ENCODE measurements at regions not wholly inside any gene's neighbourhood (a gene's known extent, or its start where the extent isn't known, plus 50 kb on each side); places are given as distances from the start of the nearest gene placed in this dataset.

DNA sequence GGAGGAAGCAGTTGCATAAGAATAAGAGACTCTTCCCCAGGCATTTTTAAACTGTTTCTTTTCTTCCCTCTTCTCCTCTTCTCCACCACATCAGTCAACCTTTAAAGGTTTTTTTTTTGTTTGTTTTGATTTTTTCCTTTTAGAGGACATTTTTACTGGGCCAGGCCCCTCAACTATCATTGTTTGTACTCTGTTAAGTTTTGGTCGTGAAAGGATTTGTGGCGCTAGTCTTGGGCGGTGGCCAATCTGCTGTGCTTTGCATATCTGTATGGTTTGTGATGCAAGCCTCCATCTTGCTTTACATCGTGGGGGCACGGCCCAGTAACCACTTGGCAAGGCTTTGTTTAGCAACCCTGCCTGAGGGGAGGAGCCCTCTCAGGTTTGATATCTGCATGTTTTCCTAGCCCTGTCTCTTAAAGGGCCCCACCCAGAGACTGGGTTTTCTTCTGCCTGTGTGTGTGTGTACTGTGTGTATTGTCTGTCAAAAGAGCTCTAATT is 101.9 kb upstream of the SLITRK2 start (continued):
- TF ChIP-seq POLR3A (IDR thresholded peaks at IDR 0.05; ENCODE audit: borderline replicate concordance, extremely low read depth, insufficient read depth, insufficient read length): no peak
- TF ChIP-seq MLX (CRISPR knock-in tag; conservative IDR thresholded peaks at IDR 0.05): no peak
- TF ChIP-seq ZNF436 (CRISPR knock-in tag; IDR thresholded peaks at IDR 0.05): no peak
- no peak for TF ChIP-seq SNRNP70 (optimal IDR thresholded peaks at IDR 0.05; ENCODE audit: low read depth, low read length)
- TF ChIP-seq RUNX1 (IDR thresholded peaks at IDR 0.05; ENCODE audit: low read depth): no peak

GRCh38 chrX:145716226-145716625 is 101.4 kb upstream of the SLITRK2 start:
- no peaks in the 10 kb centered on the region for H3K79me2 ChIP-seq (ENCODE audit: control insufficient read depth, insufficient read depth, low read length)
- H3K9me3 ChIP-seq (replicated peaks; ENCODE audit: control insufficient read depth, insufficient read depth, low read depth, low read length): no peaks in the 10 kb centered on the region
- no peaks in the 10 kb centered on the region for H3K9me1 ChIP-seq (ENCODE audit: control insufficient read depth, insufficient read depth, low read length)
- H2AFZ ChIP-seq (ENCODE audit: low read depth, low read length): no peak overlapping the region
- ATAC-seq (no peak), FAIRE-seq (no peak), DNase-seq (ENCODE audit: extremely low read depth in 1 of 4, low spot score in 3 of 4) (no peak)
- WGBS (ENCODE audit: insufficient coverage, low coverage, missing lambda C conversion rate): 12% methylated on average over 2 of the region's 2 CpGs
- BruUV-seq (replicated peaks): no TSS peak
- in situ Hi-C loops (cut with MboI): no loop called here
- H3K4me1 ChIP-seq (replicated peaks in 1 of 2; ENCODE audit: control insufficient read depth in 2 of 2, insufficient read depth in 2 of 2, low read length in 2 of 2): no peaks in the 10 kb centered on the region
- no peaks in the 10 kb centered on the region for H3K36me3 ChIP-seq (ENCODE audit: control insufficient read depth, insufficient read depth, low read length)
- no peak overlapping the region for H3K4me3 ChIP-seq
- H3K27me3 ChIP-seq (ENCODE audit: control insufficient read depth in 2 of 2, insufficient read depth in 2 of 2, low read length in 2 of 2): no peaks in the 10 kb centered on the region
- H3K4me2 ChIP-seq (ENCODE audit: insufficient read depth, low read length): no peak overlapping the region
- no peak overlapping the region for H3K27ac ChIP-seq (ENCODE audit: extremely low read depth, low read depth, low read length)
- intact Hi-C loops (cut with micrococcal nuclease): no loop called here
- no peak overlapping the region for H3K9ac ChIP-seq (ENCODE audit: insufficient read depth in 1 of 2, low read depth in 2 of 2, low read length in 2 of 2)
- H4K20me1 ChIP-seq (replicated peaks; ENCODE audit: control insufficient read depth, insufficient read depth, low read length): no peaks in the 10 kb centered on the region
- POLR2A ChIA-PET: no interaction called here
- CTCF ChIA-PET (ENCODE audit: low intra/inter-chr PET ratio): no interaction called here
- no peak for TF ChIP-seq RCOR1 (IDR thresholded peaks at IDR 0.05; ENCODE audit: borderline replicate concordance in 1 of 2, low read depth in 2 of 2, low read length in 2 of 2)
- no peak for TF ChIP-seq TSC22D4 (tag; IDR thresholded peaks at IDR 0.05)
- no peak for TF ChIP-seq ZNF184 (CRISPR knock-in tag; IDR thresholded peaks at IDR 0.05)
- TF ChIP-seq LEF1 (IDR thresholded peaks at IDR 0.05): no peak
- no peak for TF ChIP-seq ZNF561 (CRISPR knock-in tag; conservative IDR thresholded peaks at IDR 0.05)
- no peak for TF ChIP-seq STAG1 (CRISPR knock-in tag; IDR thresholded peaks at IDR 0.05; ENCODE audit: borderline replicate concordance)
- TF ChIP-seq ZNF511 (CRISPR knock-in tag; IDR thresholded peaks at IDR 0.05): no peak
- TF ChIP-seq U2AF2 (optimal IDR thresholded peaks at IDR 0.05; ENCODE audit: low read depth, low read length): no peak
- TF ChIP-seq, protein P1, sequence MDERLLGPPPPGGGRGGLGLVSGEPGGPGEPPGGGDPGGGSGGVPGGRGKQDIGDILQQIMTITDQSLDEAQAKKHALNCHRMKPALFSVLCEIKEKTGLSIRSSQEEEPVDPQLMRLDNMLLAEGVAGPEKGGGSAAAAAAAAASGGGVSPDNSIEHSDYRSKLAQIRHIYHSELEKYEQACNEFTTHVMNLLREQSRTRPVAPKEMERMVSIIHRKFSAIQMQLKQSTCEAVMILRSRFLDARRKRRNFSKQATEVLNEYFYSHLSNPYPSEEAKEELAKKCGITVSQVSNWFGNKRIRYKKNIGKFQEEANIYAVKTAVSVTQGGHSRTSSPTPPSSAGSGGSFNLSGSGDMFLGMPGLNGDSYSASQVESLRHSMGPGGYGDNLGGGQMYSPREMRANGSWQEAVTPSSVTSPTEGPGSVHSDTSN (CRISPR knock-in tag; IDR thresholded peaks at IDR 0.05; ENCODE audit: low read depth): no peak
- TF ChIP-seq, protein P1 (tag; conservative IDR thresholded peaks at IDR 0.05; ENCODE audit: low read depth): no peak
- TF ChIP-seq ZNF436 (CRISPR knock-in tag; IDR thresholded peaks at IDR 0.05): no peak
- TF ChIP-seq HES1 (IDR thresholded peaks at IDR 0.05; ENCODE audit: low read depth): no peak
- no peak for TF ChIP-seq ARNT (IDR thresholded peaks at IDR 0.05)
- no peak for TF ChIP-seq ZNF445 (CRISPR knock-in tag; IDR thresholded peaks at IDR 0.05; ENCODE audit: low read depth)
- no peak for TF ChIP-seq GATAD2B (IDR thresholded peaks at IDR 0.05; ENCODE audit: borderline replicate concordance)
